Stimulated activated CD4-positive, alpha-beta T cell treated with anti-CD3 and anti-CD28 coated beads, Interleukin-4, amount 100 ng/mL, for 48 hours (primary cell): ENCODE measurements at regions not wholly inside any gene's neighbourhood (a gene's known extent, or its start where the extent isn't known, plus 50 kb on each side); places are given as distances from the start of the nearest gene placed in this dataset.
A peak's percentile ranks its signal among the peaks of the same experiment; 100 is the strongest.

Experiments
- DNase-seq, 2 donors: peaks; one replicate each; pipeline ENCODE4 v3.0.0-alpha.2; 2020; ENCODE audit warnings: low read depth in 2 of 2

DNA sequence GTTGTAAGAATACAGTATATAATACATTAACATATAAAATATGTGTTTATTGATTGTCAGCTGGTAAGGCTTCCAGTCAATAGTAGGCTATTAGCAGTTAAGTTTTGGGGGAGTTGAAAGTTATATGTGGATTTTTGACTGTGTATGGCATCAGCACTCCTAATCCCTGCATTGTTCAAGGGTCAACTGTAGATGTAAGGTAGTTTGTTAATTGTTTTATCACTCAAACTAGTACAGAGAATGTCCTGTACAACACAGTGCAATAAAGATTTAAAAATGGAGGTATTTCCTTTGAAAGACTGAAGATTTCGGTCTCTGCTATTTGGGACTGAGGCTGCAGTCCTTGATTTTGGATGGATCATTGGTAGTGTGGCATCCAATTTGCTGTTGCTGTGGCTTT lies 484.4 kb downstream of the KDM4C start:
- DNase-seq: no peak

DNA sequence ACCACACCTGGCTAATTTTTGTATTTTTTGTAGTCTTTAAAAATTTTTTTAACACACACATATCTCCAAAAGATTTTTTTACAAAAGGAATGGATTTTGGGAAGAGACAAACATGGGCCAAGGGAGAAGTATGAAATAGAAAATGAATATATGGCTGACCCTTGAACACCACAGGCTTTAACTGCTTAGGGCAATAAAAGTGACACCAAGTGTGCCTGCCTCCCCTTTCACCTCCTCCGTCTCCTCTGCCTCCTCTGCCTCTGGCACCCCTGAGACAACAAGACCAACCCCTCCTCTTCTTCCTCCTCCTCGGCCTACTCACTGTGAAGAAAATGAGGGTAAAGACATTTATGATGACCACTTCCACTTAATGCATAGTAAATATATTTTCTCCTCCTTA lies 483.9 kb downstream of the KDM4C start:
- DNase-seq: no peak

DNA sequence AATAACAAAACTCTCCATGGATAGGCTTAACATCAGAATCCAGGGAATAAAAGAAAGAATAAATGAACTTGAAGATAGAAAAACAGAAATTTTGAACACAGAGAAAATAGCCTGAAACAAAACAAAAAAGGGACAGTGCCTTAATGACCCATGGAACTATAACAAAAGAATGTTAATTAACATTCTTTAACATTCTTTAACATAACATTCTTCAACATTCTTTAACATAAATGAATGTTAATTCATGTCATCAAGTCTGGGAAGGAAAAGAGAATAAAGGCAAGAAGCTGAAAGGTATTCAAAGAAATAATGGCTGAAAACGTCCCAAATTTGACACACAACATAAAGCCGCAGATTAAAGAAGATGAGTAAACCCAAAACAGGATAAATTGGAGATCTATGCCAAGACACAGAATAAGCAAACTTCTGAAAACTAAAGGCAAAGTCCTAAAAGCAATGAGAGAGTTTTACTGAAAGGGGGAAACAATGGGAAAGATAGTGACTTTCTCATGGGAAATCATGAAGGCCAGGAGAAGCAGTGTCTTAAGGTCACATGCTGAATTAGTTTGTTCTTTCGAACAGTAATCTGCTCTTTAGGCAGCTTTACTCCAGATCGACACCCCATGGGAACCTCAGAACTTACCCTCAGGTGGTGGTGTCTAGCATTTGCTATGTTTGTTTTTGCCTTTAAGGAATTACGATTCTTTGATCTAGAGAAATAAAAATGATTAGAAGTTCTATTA lies 483.0 kb downstream of the KDM4C start:
- no peak for DNase-seq

DNA sequence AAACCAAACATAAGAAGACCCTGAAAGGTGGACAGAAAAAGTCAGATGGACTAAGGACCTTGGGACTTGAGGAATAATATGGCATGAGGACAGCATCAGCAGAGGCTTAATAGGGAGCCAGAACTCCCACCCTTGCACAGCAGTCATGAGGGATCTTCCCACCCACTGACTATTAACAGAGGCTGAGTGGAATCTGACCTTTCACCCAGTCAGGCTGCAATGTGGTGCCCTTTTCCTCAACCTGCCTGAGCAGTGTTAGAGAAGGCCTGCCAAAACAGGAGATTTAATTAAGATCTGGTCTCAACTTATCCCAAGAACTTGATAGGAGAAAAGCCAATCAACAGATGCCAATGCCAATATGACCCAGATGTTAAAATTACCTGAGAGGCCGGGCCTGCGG lies 481.9 kb downstream of the KDM4C start:
- no peak for DNase-seq

DNA sequence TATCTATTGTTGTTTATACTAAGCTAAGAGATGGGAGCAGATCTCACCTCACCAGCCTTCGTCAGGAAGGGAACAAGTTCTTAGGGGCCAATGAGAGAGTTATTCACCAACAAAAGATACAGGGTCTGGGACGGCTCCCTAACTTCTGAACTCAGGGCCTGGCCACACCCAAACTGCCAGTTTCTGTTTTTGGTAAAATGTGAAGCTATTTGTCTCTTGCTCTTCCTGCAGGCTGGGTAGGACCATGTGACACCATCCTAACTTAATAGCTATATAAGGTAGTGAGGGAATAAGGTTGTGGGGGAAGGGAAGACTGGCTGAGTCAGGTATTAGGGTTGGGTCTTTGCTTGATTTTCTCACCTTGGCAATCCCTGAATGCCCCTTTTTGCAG lies 480.5 kb downstream of the KDM4C start:
- no peak for DNase-seq

DNA sequence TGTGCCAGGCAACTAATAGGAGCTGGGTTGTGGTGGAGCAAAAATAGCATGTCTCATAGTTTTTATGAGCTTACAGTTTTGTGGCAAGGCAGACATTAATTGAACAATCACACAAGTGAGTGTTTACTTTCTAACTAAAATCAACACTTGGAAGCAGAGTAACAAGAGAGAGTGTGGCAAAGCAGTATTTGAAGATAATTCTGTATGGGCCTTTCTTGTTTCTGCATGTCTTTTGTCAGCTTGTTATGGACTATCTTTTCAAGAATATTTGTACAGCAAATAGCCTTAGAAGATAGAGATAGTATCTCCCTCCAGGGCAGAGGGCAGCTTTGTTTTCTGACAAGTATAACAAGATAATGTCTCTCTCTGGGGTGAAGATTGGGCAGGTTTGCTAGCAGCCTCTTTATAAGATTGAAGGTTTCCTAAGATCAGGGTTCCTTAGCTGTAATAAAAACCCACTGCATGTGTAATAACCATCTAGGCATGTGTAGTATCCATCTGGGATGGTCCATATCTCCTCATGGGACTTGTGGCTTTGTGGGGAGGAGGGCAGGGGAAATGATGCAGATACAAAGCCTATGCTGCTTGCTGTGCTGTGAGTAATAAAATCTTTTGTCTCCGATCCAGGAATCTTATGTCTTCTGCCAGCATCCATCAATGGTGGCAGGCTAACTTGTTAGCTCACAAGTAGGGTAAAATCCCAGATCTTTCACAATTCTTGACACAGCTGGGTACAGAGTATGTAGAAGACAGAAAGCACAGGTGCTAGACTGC lies 479.9 kb downstream of the KDM4C start:
- no peak for DNase-seq

DNA sequence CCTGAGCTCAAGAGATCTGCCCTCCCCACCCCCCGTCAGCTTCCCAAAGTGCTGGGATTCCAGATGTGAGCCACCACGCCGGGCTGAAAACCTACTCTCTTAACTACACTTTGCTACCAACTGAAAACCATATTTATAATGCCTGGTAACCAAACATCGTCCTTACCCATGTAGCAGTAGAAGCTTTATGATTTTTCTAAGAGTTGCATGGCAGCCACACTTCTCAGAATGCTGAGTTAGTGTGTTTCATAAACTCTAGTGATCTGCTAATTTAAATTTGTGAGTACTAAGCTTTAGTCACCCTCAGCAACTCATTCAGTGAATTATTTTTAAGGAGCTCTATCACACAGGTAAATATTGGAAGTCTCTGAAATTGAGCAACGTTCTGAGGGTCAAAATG lies 478.4 kb downstream of the KDM4C start:
- DNase-seq: no peak

DNA sequence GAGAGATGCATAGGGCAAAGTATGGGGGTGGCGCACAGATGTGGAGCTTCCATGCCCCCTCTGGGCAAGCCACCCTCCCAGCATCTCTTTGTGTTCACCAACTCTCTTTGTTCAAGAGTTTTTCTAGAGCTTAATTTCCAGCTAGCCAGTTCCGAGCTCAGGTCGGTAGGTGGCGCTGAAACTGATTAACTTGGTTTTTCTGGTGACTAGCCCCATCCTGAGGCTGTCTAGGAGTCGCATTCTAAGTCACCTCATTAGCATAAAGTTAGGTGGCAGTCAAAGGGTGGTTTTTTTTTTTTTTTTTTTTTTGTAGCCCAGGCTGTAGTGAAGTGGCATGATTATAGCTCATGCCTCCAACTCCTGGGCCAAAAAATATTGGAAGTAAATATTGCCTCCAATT lies 476.4 kb downstream of the KDM4C start:
- DNase-seq: peak; percentile 26 to 42

DNA sequence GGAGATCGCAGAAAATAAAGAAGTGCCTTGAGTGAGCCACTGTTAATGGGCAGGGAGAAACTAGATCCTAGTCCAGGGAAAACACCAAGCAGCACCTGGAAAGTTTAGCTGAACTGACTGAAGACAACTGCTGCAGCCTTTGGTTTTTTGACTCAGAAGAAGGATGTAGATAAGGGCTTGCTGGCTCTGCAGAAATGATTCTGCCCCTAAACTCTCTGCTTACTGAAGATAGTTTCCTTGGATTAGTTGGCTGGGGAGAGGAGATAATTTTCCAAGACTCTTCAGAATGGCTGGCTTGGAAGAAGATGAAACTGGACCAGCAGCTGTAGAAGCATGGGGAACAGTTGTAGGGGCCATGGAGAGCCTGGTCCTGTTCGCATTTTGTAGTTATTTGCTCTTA lies 471.8 kb downstream of the KDM4C start:
- no peak for DNase-seq

DNA sequence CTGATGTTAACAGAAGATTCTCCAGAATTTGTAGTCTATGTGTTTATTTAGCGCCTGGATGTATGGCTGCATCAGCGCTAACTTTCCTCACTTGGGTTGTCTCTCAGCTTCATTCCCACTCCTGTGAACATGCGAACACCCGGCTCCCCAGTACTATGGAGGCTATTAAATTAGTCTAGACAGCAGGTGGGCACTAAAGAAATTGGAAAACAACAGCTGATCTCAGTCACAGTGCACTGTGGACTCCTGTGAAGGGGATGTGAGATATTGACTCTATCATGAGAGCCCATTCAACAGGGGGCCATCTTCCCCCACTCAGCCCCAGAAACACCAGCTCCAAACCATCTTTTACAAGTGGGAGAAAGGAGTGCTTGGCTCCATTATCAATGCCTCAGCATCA lies 471.0 kb downstream of the KDM4C start:
- no peak for DNase-seq

DNA sequence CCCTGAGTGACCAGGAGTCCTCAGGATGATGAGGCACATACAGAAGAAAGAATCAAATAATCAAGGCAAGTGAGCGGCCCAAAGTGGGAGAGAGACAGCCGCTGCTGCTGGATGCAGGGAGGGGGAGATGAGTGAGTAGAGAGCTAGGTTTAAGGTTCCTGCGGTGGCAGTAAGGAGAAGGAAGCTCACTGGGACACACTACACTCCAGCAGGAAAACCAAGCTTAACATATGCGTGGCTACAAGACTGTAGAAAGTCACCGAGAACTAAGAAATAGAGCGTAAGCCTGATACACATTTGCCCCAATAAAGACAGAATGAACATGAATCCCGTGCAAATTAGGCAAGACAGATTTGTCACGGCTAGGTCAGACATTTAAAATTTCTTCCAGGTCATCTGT lies 470.2 kb downstream of the KDM4C start:
- no peak for DNase-seq

DNA sequence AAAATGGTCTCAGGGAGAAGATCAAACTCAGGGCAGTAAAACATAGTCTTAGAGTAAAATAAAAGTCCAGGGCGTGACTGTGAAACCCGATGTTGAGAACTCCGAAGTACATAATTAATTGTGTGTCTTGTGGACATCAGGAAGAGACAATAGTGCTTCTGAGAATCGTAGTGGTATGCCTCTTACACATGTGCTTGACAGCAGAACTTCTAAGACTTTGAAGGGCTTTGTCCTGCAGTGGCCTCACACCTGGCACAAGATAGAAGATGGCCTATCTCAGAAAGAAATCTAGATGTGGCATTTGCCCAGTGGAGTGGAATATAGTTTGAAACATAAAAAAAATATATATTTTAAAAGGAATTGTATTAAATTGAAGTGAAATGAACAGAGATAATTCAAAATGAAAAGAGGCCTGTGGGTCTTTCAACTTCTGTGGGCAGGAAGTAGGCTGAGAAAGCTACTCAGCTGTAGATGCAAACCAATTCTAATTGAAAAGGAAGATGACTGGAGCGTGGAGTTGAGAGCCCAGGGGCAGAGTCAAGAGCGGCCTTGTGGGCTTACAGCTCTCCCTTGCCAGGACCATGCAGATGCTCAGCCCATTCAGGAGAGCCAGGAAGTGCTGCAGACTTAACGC lies 468.4 kb downstream of the KDM4C start:
- DNase-seq: no peak
